GM23248 (cell line): ENCODE measurements at regions not wholly inside any gene's neighbourhood (a gene's known extent, or its start where the extent isn't known, plus 50 kb on each side); places are given as distances from the start of the nearest gene placed in this dataset.

Experiments used
- DNase-seq: peaks from one replicate; pipeline ENCODE4 v3.0.0-alpha.2; 2015
- H2AFZ ChIP-seq: fragments of 200-600 bp; sonication (generic); 2 replicates; pipeline ENCODE4 v1.6.1; 2016; ENCODE audit warnings: antibody characterized with exemption
- H3F3A ChIP-seq: fragments of 200-600 bp; sonication (generic); 2 replicates; pipeline ENCODE4 v1.6.1; 2016; ENCODE audit warnings: mild to moderate bottlenecking, antibody characterized with exemption, mixed run types; ENCODE audit not compliant: insufficient read depth
- H3K27ac ChIP-seq: fragments of 200-600 bp; sonication (generic); 2 replicates; pipeline ENCODE4 v1.5.1; 2016; ENCODE audit warnings: mild to moderate bottlenecking
- H3K27me3 ChIP-seq: fragments of 200-600 bp; sonication (generic); replicated peaks from 2 replicates; pipeline ENCODE4 v1.6.1; 2016; ENCODE audit warnings: mild to moderate bottlenecking; ENCODE audit not compliant: insufficient read depth
- H3K36me3 ChIP-seq: fragments of 200-600 bp; sonication (generic); 2 replicates; pipeline ENCODE4 v1.6.1; 2016; ENCODE audit warnings: low read depth, mild to moderate bottlenecking
- H3K4me1 ChIP-seq: fragments of 200-600 bp; sonication (generic); 2 replicates; pipeline ENCODE4 v1.6.1; 2016; ENCODE audit warnings: mild to moderate bottlenecking; ENCODE audit not compliant: insufficient read depth
- H3K4me2 ChIP-seq: fragments of 200-600 bp; sonication (generic); one replicate; pipeline ENCODE4 v1.6.1; 2016; ENCODE audit warnings: mild to moderate bottlenecking; ENCODE audit not compliant: unreplicated experiment
- H3K4me3 ChIP-seq: fragments of 200-600 bp; sonication (generic); 2 replicates; pipeline ENCODE4 v1.5.1; 2016; ENCODE audit warnings: mild to moderate bottlenecking
- H3K79me2 ChIP-seq: fragments of 200-600 bp; sonication (generic); 2 replicates; pipeline ENCODE4 v1.6.1; 2016; ENCODE audit warnings: mild to moderate bottlenecking; ENCODE audit not compliant: insufficient read depth
- H3K9ac ChIP-seq: fragments of 200-600 bp; sonication (generic); 2 replicates; pipeline ENCODE4 v1.6.1; 2016; ENCODE audit warnings: mild to moderate bottlenecking
- H3K9me2 ChIP-seq: fragments of 200-600 bp; sonication (generic); 2 replicates; pipeline ENCODE4 v1.6.1; 2016; ENCODE audit warnings: mixed run types, mild to moderate bottlenecking, moderate library complexity; ENCODE audit not compliant: insufficient read depth
- H3K9me3 ChIP-seq: fragments of 200-600 bp; sonication (generic); one replicate; pipeline ENCODE4 v1.6.1; 2017; ENCODE audit warnings: low read depth
- H4K20me1 ChIP-seq: fragments of 200-600 bp; sonication (generic); 2 replicates; pipeline ENCODE4 v1.6.0; 2016; ENCODE audit not compliant: insufficient read depth
- EZH2 ChIP-seq: fragments of 200-600 bp; sonication (generic); IDR thresholded peaks from 2 replicates; pipeline ENCODE4 v1.6.1; 2018; ENCODE audit warnings: antibody characterized with exemption, mild to moderate bottlenecking; ENCODE audit not compliant: insufficient read depth, poor library complexity, severe bottlenecking
- EZH2phosphoT487 ChIP-seq: fragments of 200-600 bp; sonication (generic); IDR thresholded peaks from 2 replicates; pipeline ENCODE4 v1.6.1; 2018; ENCODE audit warnings: antibody characterized with exemption, moderate library complexity, mild to moderate bottlenecking, low read depth; ENCODE audit not compliant: insufficient read depth
- WGBS, 2 experiments: methylation state at CpG; one replicate each; pipeline ENCODE4 v1.1.6; 2015 to 2017; ENCODE audit warnings: low lambda C conversion rate in 2 of 2, low coverage in 1 of 2; ENCODE audit errors: missing lambda C conversion rate in 2 of 2; 5-methylcytosine and 5-hydroxymethylcytosine counted together
- in situ Hi-C: fragments of 300-500 bp; cut with MboI; formaldehyde crosslinking; loops from 2 replicates; pipeline ENCODE4 v1.15.0; 2020

DNA sequence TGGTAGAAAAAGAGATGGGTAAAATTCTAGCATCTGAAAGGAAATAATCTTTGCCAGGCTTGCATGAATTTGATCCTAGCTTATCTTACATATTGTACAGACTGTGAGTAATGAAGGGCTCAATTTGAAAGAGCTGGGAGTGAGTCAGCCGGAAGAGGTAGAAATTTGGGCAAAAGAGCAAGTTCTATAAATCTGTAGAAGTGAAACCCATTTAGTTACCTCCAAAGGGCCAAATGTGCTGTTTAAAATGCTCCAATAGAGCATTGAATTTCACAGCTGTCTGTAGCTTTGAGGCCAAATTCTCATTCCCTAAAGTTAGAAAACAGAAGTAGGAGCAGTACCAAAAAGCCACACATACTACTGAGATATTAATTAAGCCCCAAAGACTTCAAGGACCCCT lies 466.1 kb downstream of the BTBD3 start:
- Histone ChIP-seq H3K4me2 (no peak overlapping the region), H3K27ac (no peak overlapping the region), H3K4me3 (no peak overlapping the region), H3K9me2 (no peaks in the 10 kb centered on the region), H3K79me2 (no peaks in the 10 kb centered on the region), H4K20me1 (no peaks in the 10 kb centered on the region), H3K27me3 (no peaks in the 10 kb centered on the region), H3K9ac (no peak overlapping the region), H3K4me1 (no peaks in the 10 kb centered on the region), H2AFZ (no peak overlapping the region), H3F3A (no peaks in the 10 kb centered on the region), H3K9me3 (no peaks in the 10 kb centered on the region), H3K36me3 (no peaks in the 10 kb centered on the region)
- no peak for TF ChIP-seq EZH2phosphoT487
- TF ChIP-seq EZH2: no peak
- WGBS, 2 experiments: 13 to 14% methylated on average over 1 of the region's 1 CpG
- DNase-seq: no peak
- in situ Hi-C loops: no loop called here

DNA sequence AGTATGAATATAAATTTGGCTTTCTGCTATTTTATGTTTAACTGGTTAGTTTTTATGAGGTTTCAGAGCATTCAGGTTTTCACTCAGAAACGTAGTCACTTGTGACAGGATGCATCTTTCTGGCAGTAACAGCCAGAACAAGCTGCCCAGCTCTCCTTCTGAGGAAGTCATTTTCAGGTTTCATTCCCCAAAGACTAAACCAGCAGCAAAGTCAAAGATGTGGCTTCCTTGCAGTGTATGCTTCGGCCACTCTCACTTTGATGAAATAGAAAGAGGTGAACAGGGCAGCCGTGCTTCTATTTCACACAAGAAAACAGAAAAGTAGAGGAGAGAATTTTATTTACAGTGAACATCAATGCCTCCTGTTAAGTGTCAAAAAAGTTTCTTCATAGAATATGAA lies 469.1 kb downstream of the BTBD3 start:
- no peak overlapping the region for H3K27ac ChIP-seq
- no peaks in the 10 kb centered on the region for H3K9me3 ChIP-seq
- no peak overlapping the region for H3K9ac ChIP-seq
- H3K27me3 ChIP-seq: no peaks in the 10 kb centered on the region
- no peaks in the 10 kb centered on the region for H3K36me3 ChIP-seq
- 11 to 17% methylated on average over 3 of the region's 3 CpGs for WGBS, 2 experiments
- TF ChIP-seq EZH2phosphoT487: no peak
- no peak for TF ChIP-seq EZH2
- H2AFZ ChIP-seq: no peak overlapping the region
- no peaks in the 10 kb centered on the region for H3F3A ChIP-seq
- H3K9me2 ChIP-seq: no peaks in the 10 kb centered on the region
- no peaks in the 10 kb centered on the region for H3K79me2 ChIP-seq
- no peak overlapping the region for H3K4me2 ChIP-seq
- in situ Hi-C loops: no loop called here
- no peak overlapping the region for H3K4me3 ChIP-seq
- H4K20me1 ChIP-seq: no peaks in the 10 kb centered on the region
- no peaks in the 10 kb centered on the region for H3K4me1 ChIP-seq
- no peak for DNase-seq

- no peak for DNase-seq
- Histone ChIP-seq H3K36me3 (no peaks in the 10 kb centered on the region), H3K79me2 (no peaks in the 10 kb centered on the region), H3K27ac (no peak overlapping the region), H3K27me3 (no peaks in the 10 kb centered on the region), H3F3A (no peaks in the 10 kb centered on the region), H3K4me3 (no peak overlapping the region), H3K4me2 (no peak overlapping the region), H2AFZ (no peak overlapping the region), H3K9me3 (no peaks in the 10 kb centered on the region), H3K4me1 (no peaks in the 10 kb centered on the region), H3K9me2 (no peaks in the 10 kb centered on the region), H3K9ac (no peak overlapping the region), H4K20me1 (no peaks in the 10 kb centered on the region)
- 0 to 4% methylated on average over 1 of the region's 1 CpG for WGBS, 2 experiments
- in situ Hi-C loops: no loop called here
- no peak for TF ChIP-seq EZH2
- no peak for TF ChIP-seq EZH2phosphoT487
Measured at GRCh38 chr20:12391099-12391498, 473.4 kb downstream of the BTBD3 start.

DNA sequence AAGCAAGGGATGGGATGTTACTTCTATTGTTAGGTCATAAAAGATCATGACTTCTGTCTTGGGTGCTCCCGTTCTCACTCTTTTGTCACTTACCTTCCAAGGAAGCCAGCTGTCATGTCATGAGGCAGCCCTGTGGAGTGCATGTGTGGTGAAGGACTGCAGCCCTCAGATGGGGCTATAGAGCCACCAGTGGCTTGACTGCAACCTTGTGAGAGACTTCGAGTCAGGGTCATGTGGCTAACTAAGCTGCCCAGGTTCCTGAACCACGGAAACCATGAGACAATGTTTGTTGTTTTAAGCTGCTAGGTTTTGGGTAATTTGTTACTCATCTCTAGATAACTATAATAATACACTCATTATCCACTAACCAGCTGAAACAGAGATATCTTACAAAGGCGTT lies 477.1 kb downstream of the BTBD3 start:
- in situ Hi-C loops: no loop called here

DNA sequence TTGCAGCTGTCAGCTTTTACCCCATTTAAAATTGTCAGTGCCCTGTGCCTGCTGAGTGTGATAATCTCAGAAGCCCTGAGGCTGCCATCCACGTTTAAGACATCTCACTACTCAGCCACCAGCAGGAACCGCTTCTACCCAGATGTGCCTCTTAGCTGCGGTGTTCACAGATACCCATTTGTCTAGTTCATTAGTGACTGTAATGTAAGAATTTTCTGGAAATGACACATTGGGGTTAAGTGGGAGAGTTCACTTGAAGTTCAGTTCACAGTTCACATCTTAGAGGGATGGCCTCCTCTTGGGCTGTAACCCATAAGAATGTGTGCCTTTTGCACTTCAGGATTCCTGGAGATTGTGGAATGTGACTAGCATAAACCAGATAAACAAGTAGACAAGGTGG lies 477.7 kb downstream of the BTBD3 start:
- WGBS, 2 experiments: 19 to 33% methylated on average over 3 of the region's 3 CpGs
- Histone ChIP-seq H3K27me3 (no peaks in the 10 kb centered on the region), H2AFZ (no peak overlapping the region), H3K79me2 (no peaks in the 10 kb centered on the region), H3K4me2 (no peak overlapping the region), H3K27ac (no peak overlapping the region), H4K20me1 (no peaks in the 10 kb centered on the region), H3K9me3 (no peaks in the 10 kb centered on the region), H3K9ac (no peak overlapping the region), H3K4me3 (no peak overlapping the region), H3F3A (no peaks in the 10 kb centered on the region), H3K9me2 (no peaks in the 10 kb centered on the region), H3K4me1 (no peaks in the 10 kb centered on the region), H3K36me3 (no peaks in the 10 kb centered on the region)
- no peak for DNase-seq
- in situ Hi-C loops: no loop called here
- TF ChIP-seq EZH2phosphoT487 (no peak), EZH2 (no peak)

More for the DNA sequence above, 477.1 kb downstream of the BTBD3 start:
- Histone ChIP-seq H3K4me3 (no peak overlapping the region), H3K9me3 (no peaks in the 10 kb centered on the region), H2AFZ (no peak overlapping the region), H3K27me3 (no peaks in the 10 kb centered on the region), H3K79me2 (no peaks in the 10 kb centered on the region), H3K9me2 (no peaks in the 10 kb centered on the region), H3K36me3 (no peaks in the 10 kb centered on the region), H3F3A (no peaks in the 10 kb centered on the region), H3K9ac (no peak overlapping the region), H4K20me1 (no peaks in the 10 kb centered on the region), H3K4me2 (no peak overlapping the region), H3K27ac (no peak overlapping the region), H3K4me1 (no peaks in the 10 kb centered on the region)
- WGBS, 2 experiments: 8 to 12% methylated on average over 4 of the region's 4 CpGs
- DNase-seq: no peak
- TF ChIP-seq EZH2 (no peak), EZH2phosphoT487 (no peak)
